A673 (cell line): ENCODE measurements at regions not wholly inside any gene's neighbourhood (a gene's known extent, or its start where the extent isn't known, plus 50 kb on each side); places are given as distances from the start of the nearest gene placed in this dataset.

ENCODE experiments used
- CTCF ChIP-seq: fragments of 300-800, 200-600 bp; sonication (generic); conservative IDR thresholded peaks from 2 replicates; pipeline ENCODE4 v1.5.1; 2017; ENCODE audit warnings: low read depth, mild to moderate bottlenecking, antibody characterized with exemption, low read length, moderate library complexity, mixed read lengths
- EZH2 ChIP-seq: fragments of 200-600 bp; sonication (generic); IDR thresholded peaks from 2 replicates; pipeline ENCODE4 v1.6.1; 2017; ENCODE audit warnings: borderline replicate concordance, low read depth, mild to moderate bottlenecking, mixed read lengths, antibody characterized with exemption, low read length; ENCODE audit not compliant: poor library complexity, severe bottlenecking

GRCh38 chr3:191962324-191962723 is 501.4 kb downstream of the PYDC2 start:
- no peak for TF ChIP-seq CTCF
- TF ChIP-seq EZH2: no peak
